ENCODE measurements at regions not wholly inside any gene's neighbourhood (a gene's known extent, or its start where the extent isn't known, plus 50 kb on each side); places are given as distances from the start of the nearest gene placed in this dataset.
A peak's percentile ranks its signal among the peaks of the same experiment; 100 is the strongest.
"Not testable (repeated sequence)": the region's sequence is repeated elsewhere in the genome, so short reads cannot be mapped to it uniquely, and the experiment has no call there.

DNA sequence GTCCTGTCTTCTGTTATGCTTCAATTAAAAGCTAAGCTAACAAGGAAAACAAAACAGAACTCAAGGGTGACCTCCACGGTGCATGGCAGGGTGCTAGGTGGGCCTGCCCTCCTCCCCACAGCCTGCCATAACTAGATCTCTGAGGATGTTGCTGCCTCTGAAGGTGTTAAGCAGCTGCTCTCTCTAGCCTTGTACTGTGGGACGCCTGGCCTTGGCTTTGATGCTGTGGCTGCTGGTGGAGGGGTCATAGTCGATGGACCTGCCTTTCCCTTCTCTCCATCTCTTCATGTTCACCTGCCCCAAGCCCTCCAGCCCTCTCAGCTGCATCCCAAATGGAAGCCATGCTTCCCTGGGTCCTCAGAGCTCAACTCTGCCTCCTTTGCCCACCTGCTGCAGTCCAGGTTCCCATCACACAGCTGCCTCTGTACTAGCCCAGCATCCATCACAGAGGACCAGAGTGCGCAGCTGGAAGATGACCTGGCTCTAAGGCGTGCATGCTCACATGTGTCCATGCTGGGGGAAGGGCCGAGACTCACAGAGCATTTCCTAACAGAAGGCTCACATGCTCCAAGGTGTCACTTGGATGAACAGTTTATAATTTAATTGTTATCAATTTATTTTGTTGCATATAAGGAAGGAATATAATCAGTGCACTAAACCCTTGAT is 180.3 kb upstream of the E2F8 start:
- Histone ChIP-seq H3K27me3 (replicated peaks; ENCODE audit: control insufficient read depth, insufficient read depth, low read length) (no peaks in the 10 kb centered on the region), H3K4me3 (replicated peaks; ENCODE audit: low read depth, low read length) (no peak overlapping the region), H3K36me3 (ENCODE audit: control insufficient read depth, insufficient read depth, low read length) (no peaks in the 10 kb centered on the region)
- DNase-seq (ENCODE audit: extremely low read depth, insufficient read length) = no peak
- TF ChIP-seq CTCF (IDR thresholded peaks at IDR 0.05; ENCODE audit: insufficient read depth, low read length, poor library complexity, severe bottlenecking) = no peak

GRCh38 chr11:19419808-19420207 is 179.1 kb upstream of the E2F8 start:
- TF ChIP-seq CTCF (IDR thresholded peaks at IDR 0.05; ENCODE audit: insufficient read depth, low read length, poor library complexity, severe bottlenecking) = no peak
- Histone ChIP-seq H3K27me3 (replicated peaks; ENCODE audit: control insufficient read depth, insufficient read depth, low read length) (no peaks in the 10 kb centered on the region), H3K4me3 (replicated peaks; ENCODE audit: low read depth, low read length) (no peak overlapping the region), H3K36me3 (ENCODE audit: control insufficient read depth, insufficient read depth, low read length) (no peaks in the 10 kb centered on the region)
- DNase-seq (ENCODE audit: extremely low read depth, insufficient read length) = no peak

DNA sequence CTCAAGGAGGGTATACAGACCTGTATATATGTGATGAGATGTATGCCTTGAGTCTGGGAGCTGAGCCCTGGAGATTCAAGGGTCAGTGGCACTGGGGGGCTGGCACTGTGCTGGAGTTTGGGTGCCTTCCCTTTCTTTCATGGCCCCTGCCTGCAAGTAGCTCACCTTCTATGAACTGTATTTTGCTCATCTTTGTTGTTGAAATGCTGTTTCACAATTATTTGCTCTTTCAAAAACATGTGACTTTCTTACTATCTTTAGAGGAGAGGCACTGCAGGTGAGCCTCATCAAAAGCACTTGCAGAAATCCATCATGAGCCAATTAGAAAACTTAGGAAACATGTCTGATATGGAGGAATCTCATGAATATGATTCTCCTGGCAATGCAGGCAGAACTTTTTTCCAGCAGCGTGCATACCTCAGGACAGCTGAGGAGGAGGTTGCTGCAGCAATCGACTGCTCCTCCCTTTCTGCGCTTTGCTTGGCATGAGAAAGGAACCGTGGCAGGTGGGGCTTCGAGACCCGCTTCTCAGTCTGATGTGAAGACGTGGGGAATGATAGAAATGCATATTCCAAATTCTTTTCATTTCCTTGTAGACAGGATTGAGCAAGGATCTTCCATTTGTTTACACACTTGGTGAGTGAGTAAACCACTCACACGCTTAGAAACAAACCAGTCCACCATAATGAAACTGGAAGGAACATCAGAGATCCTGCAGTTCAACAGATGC is 178.4 kb upstream of the E2F8 start:
- TF ChIP-seq CTCF (IDR thresholded peaks at IDR 0.05; ENCODE audit: insufficient read depth, low read length, poor library complexity, severe bottlenecking) = no peak
- no peaks in the 10 kb centered on the region for H3K36me3 ChIP-seq (ENCODE audit: control insufficient read depth, insufficient read depth, low read length)
- DNase-seq (ENCODE audit: extremely low read depth, insufficient read length) = no peak
- no peak overlapping the region for H3K4me3 ChIP-seq (replicated peaks; ENCODE audit: low read depth, low read length)
- H3K27me3 ChIP-seq (replicated peaks; ENCODE audit: control insufficient read depth, insufficient read depth, low read length) = no peaks in the 10 kb centered on the region

- no peak overlapping the region for H3K4me3 ChIP-seq (replicated peaks; ENCODE audit: low read depth, low read length)
- H3K27me3 ChIP-seq (replicated peaks; ENCODE audit: control insufficient read depth, insufficient read depth, low read length) = no peaks in the 10 kb centered on the region
- no peaks in the 10 kb centered on the region for H3K36me3 ChIP-seq (ENCODE audit: control insufficient read depth, insufficient read depth, low read length)
- TF ChIP-seq CTCF (IDR thresholded peaks at IDR 0.05; ENCODE audit: insufficient read depth, low read length, poor library complexity, severe bottlenecking) = no peak
- no peak for DNase-seq (ENCODE audit: extremely low read depth, insufficient read length)
These were observed 177.5 kb upstream of the E2F8 start for GRCh38 chr11:19418221-19418620.

DNA sequence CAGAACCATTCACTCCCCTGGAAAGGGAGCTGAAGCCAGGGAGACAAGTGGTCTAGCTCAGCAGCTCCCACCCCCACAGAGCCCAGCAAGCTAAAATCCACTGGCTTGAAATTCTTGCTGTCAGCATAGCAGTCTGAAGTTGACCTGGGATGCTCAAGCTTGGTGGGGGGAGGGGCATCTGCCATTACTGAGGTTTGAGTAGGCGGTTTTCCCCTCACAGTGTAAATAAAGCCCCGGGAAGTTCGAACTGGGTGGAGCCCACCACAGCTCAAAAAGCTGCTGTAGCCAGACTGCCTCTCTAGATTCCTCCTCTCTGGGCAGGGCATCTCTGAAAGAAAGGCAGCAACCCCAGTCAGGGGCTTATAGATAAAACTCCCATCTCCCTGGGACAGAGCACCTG is 171.3 kb upstream of the E2F8 start:
- not testable (repeated sequence) for H3K27me3 ChIP-seq (replicated peaks; ENCODE audit: control insufficient read depth, insufficient read depth, low read length); H3K36me3 ChIP-seq (ENCODE audit: control insufficient read depth, insufficient read depth, low read length); H3K4me3 ChIP-seq (replicated peaks; ENCODE audit: low read depth, low read length); DNase-seq (ENCODE audit: extremely low read depth, insufficient read length)

GRCh38 chr11:19410032-19410431 is 169.3 kb upstream of the E2F8 start:
- H3K4me3 ChIP-seq (replicated peaks; ENCODE audit: low read depth, low read length) = no peak overlapping the region
- H3K36me3 ChIP-seq (ENCODE audit: control insufficient read depth, insufficient read depth, low read length) = no peaks in the 10 kb centered on the region
- DNase-seq (ENCODE audit: extremely low read depth, insufficient read length) = peak; percentile 25
- TF ChIP-seq CTCF (IDR thresholded peaks at IDR 0.05; ENCODE audit: insufficient read depth, low read length, poor library complexity, severe bottlenecking) = no peak
- H3K27me3 ChIP-seq (replicated peaks; ENCODE audit: control insufficient read depth, insufficient read depth, low read length) = no peaks in the 10 kb centered on the region
